Neural crest cell (in vitro differentiated cells): ENCODE measurements at regions not wholly inside any gene's neighbourhood (a gene's known extent, or its start where the extent isn't known, plus 50 kb on each side); places are given as distances from the start of the nearest gene placed in this dataset.

Source experiments
- DNase-seq: peaks from one replicate; pipeline ENCODE4 v3.0.0; 2021; ENCODE audit warnings: low read depth, mixed read lengths, low spot score
- H3K27ac Mint-ChIP-seq: one replicate; pipeline ENCODE4 v1.8.0; 2021; ENCODE audit warnings: mild to moderate bottlenecking, mixed read lengths; ENCODE audit not compliant: unreplicated experiment
- H3K27me3 Mint-ChIP-seq: 2 replicates; pipeline ENCODE4 v1.8.0; 2021; ENCODE audit warnings: low read depth, mild to moderate bottlenecking, mixed read lengths
- H3K36me3 Mint-ChIP-seq: 2 replicates; pipeline ENCODE4 v1.8.0; 2021; ENCODE audit warnings: low read depth, mild to moderate bottlenecking, mixed read lengths
- H3K4me1 Mint-ChIP-seq: 2 replicates; pipeline ENCODE4 v1.8.0; 2021; ENCODE audit warnings: mixed read lengths
- H3K4me3 Mint-ChIP-seq: one replicate; pipeline ENCODE4 v1.8.0; 2021; ENCODE audit warnings: mild to moderate bottlenecking, mixed read lengths
- H3K9me3 Mint-ChIP-seq: 2 replicates; pipeline ENCODE4 v1.8.0; 2021; ENCODE audit warnings: mixed read lengths
- CTCF ChIP-seq: fragments of 200-600 bp; sonication (generic); conservative IDR thresholded peaks from 2 replicates; pipeline ENCODE4 v1.5.0; 2021; ENCODE audit warnings: antibody characterized with exemption, mild to moderate bottlenecking

- Mint-ChIP-seq H3K36me3 (peaks cover 16% of the 10 kb centered on the region), H3K9me3 (peaks cover 9% of the 10 kb centered on the region), H3K4me3 (no peak overlapping the region), H3K4me1 (peaks cover 23% of the 10 kb centered on the region), H3K27me3 (no peaks in the 10 kb centered on the region), H3K27ac (no peak overlapping the region)
- no peak for TF ChIP-seq CTCF
- DNase-seq, result no peak
Measured at GRCh38 chr4:103998756-103999155, 279.0 kb upstream of the TACR3 start.

- peak overlapping the region; percentile 47 for H3K4me3 Mint-ChIP-seq
Measured at GRCh38 chr4:103996637-103997036, 276.9 kb upstream of the TACR3 start.

GRCh38 chr4:103996064-103996463, 276.3 kb upstream of the TACR3 start:
- Mint-ChIP-seq H3K27me3 (no peaks in the 10 kb centered on the region), H3K4me1 (peaks cover 23% of the 10 kb centered on the region), H3K36me3 (peaks cover 8% of the 10 kb centered on the region), H3K9me3 (peaks cover 3% of the 10 kb centered on the region), H3K4me3 (peak overlapping the region; percentile 47), H3K27ac (peak overlapping the region; percentile 91)
- TF ChIP-seq CTCF, result peak; percentile 48
- no peak for DNase-seq

More at GRCh38 chr4:103996637-103997036, 276.9 kb upstream of the TACR3 start:
- no peaks in the 10 kb centered on the region for H3K9me3 Mint-ChIP-seq
- H3K27me3 Mint-ChIP-seq, result no peaks in the 10 kb centered on the region
- TF ChIP-seq CTCF, result no peak
- peaks cover 23% of the 10 kb centered on the region for H3K4me1 Mint-ChIP-seq
- H3K36me3 Mint-ChIP-seq, result peaks cover 8% of the 10 kb centered on the region
- DNase-seq, result peak; percentile 23
- peak overlapping the region; percentile 91 for H3K27ac Mint-ChIP-seq

- Mint-ChIP-seq H3K4me3 (peak overlapping the region; percentile 58), H3K9me3 (peaks cover 11% of the 10 kb centered on the region), H3K27me3 (no peaks in the 10 kb centered on the region), H3K4me1 (peaks cover 23% of the 10 kb centered on the region), H3K36me3 (peaks cover 5% of the 10 kb centered on the region), H3K27ac (no peak overlapping the region)
- no peak for DNase-seq
- peak; percentile 69 for TF ChIP-seq CTCF
Measured at GRCh38 chr4:103994059-103994458, 274.3 kb upstream of the TACR3 start.

- DNase-seq, result no peak
- no peak overlapping the region for H3K27ac Mint-ChIP-seq
- no peaks in the 10 kb centered on the region for H3K4me1 Mint-ChIP-seq
- H3K4me3 Mint-ChIP-seq, result no peak overlapping the region
- no peaks in the 10 kb centered on the region for H3K27me3 Mint-ChIP-seq
- TF ChIP-seq CTCF, result no peak
- no peaks in the 10 kb centered on the region for H3K36me3 Mint-ChIP-seq
- peaks cover 10% of the 10 kb centered on the region for H3K9me3 Mint-ChIP-seq
Measured at GRCh38 chr4:103982454-103982853, 262.7 kb upstream of the TACR3 start.
